ENCODE measurements at regions not wholly inside any gene's neighbourhood (a gene's known extent, or its start where the extent isn't known, plus 50 kb on each side); places are given as distances from the start of the nearest gene placed in this dataset.

DNA sequence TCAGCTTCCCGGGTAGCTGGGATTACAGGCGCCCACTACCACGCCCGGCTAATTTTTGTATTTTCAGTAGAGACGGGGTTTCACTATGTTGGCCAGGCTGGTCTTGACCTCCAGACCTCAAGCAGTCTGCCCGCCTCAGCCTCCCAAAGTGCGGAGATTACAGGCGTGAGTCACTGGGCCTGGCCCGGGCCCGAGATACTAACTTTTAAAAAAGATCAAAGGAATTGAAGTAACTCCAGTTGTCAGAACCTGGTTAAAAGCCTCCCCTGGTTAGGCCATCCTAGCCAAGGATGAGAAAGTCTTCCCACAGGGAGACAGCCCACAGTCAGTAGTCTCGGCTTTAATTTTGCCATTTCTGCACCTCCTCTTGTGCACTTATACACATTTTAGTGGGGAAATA lies 212.3 kb upstream of the MCTP2 start:
- no peak overlapping the region for H3K4me2 ChIP-seq (ENCODE audit: low read depth, low read length)
- no peak overlapping the region for H2AK9ac ChIP-seq (replicated peaks; ENCODE audit: low read depth, low read length, poor library complexity)
- H2AK5ac ChIP-seq (ENCODE audit: low read depth, low read length): no peak overlapping the region
- no peak overlapping the region for H3K14ac ChIP-seq (replicated peaks; ENCODE audit: low read depth, low read length)
- no peak overlapping the region for H2BK120ac ChIP-seq (ENCODE audit: low read depth, low read length)
- BruUV-seq (replicated peaks): no TSS peak
- H3K18ac ChIP-seq (ENCODE audit: low read depth, low read length): no peak overlapping the region
- intact Hi-C loops (cut with micrococcal nuclease): no loop called here
- H2BK5ac ChIP-seq (ENCODE audit: low read depth, low read length, poor library complexity, severe bottlenecking): no peak overlapping the region
- H4K5ac ChIP-seq (ENCODE audit: low read depth, low read length): no peak overlapping the region
- no peak overlapping the region for H3K4me3 ChIP-seq (ENCODE audit: insufficient read depth, low read depth, low read length)
- TF ChIP-seq SMC3 (IDR thresholded peaks at IDR 0.05; ENCODE audit: low read depth, low read length): no peak
- TF ChIP-seq MAZ (IDR thresholded peaks at IDR 0.05; ENCODE audit: borderline replicate concordance, low read depth, low read length): no peak
- no peak for TF ChIP-seq CHD1 (IDR thresholded peaks at IDR 0.05; ENCODE audit: low read depth, low read length)
- TF ChIP-seq NFE2L2 (IDR thresholded peaks at IDR 0.05; ENCODE audit: low read depth, low read length): no peak
- TF ChIP-seq ELK1 (IDR thresholded peaks at IDR 0.05; ENCODE audit: borderline replicate concordance, low read depth, low read length): no peak
- no peak for TF ChIP-seq RAD21 (IDR thresholded peaks at IDR 0.05; ENCODE audit: low read length)
- no peak for TF ChIP-seq RCOR1 (IDR thresholded peaks at IDR 0.05; ENCODE audit: insufficient replicate concordance, low read length)
- no peak for TF ChIP-seq RFX5 (IDR thresholded peaks at IDR 0.05; ENCODE audit: low read depth, low read length)
- TF ChIP-seq MXI1 (IDR thresholded peaks at IDR 0.05; ENCODE audit: borderline replicate concordance, low read depth, low read length): no peak
- TF ChIP-seq MAFK (IDR thresholded peaks at IDR 0.05; ENCODE audit: low read depth, low read length): no peak
- no peak for TF ChIP-seq CEBPB (IDR thresholded peaks at IDR 0.05; ENCODE audit: low read depth, low read length)
- TF ChIP-seq BHLHE40 (IDR thresholded peaks at IDR 0.05; ENCODE audit: low read depth, low read length): no peak
- TF ChIP-seq, protein P1, sequence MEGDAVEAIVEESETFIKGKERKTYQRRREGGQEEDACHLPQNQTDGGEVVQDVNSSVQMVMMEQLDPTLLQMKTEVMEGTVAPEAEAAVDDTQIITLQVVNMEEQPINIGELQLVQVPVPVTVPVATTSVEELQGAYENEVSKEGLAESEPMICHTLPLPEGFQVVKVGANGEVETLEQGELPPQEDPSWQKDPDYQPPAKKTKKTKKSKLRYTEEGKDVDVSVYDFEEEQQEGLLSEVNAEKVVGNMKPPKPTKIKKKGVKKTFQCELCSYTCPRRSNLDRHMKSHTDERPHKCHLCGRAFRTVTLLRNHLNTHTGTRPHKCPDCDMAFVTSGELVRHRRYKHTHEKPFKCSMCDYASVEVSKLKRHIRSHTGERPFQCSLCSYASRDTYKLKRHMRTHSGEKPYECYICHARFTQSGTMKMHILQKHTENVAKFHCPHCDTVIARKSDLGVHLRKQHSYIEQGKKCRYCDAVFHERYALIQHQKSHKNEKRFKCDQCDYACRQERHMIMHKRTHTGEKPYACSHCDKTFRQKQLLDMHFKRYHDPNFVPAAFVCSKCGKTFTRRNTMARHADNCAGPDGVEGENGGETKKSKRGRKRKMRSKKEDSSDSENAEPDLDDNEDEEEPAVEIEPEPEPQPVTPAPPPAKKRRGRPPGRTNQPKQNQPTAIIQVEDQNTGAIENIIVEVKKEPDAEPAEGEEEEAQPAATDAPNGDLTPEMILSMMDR (conservative IDR thresholded peaks at IDR 0.05; ENCODE audit: low read depth, low read length): no peak
- no peak for TF ChIP-seq POLR2A (IDR thresholded peaks at IDR 0.05; ENCODE audit: low read depth, low read length)
- no peak for TF ChIP-seq FOS (IDR thresholded peaks at IDR 0.05; ENCODE audit: low read depth, low read length)
- TF ChIP-seq, protein P2, sequence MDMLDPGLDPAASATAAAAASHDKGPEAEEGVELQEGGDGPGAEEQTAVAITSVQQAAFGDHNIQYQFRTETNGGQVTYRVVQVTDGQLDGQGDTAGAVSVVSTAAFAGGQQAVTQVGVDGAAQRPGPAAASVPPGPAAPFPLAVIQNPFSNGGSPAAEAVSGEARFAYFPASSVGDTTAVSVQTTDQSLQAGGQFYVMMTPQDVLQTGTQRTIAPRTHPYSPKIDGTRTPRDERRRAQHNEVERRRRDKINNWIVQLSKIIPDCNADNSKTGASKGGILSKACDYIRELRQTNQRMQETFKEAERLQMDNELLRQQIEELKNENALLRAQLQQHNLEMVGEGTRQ (IDR thresholded peaks at IDR 0.05; ENCODE audit: low read depth, low read length): no peak
- H3K9ac ChIP-seq (ENCODE audit: low read depth, low read length): no peak overlapping the region
- H3K4me1 ChIP-seq (ENCODE audit: control insufficient read depth, insufficient read depth, low read length): no peaks in the 10 kb centered on the region
- no peak overlapping the region for H3K27ac ChIP-seq (ENCODE audit: insufficient read depth, low read length)
- H3K9me1 ChIP-seq (ENCODE audit: insufficient read depth, low read length): no peaks in the 10 kb centered on the region
- ATAC-seq (ENCODE audit: low read depth) (no peak), DNase-seq (no peak)
- no peak overlapping the region for H4K91ac ChIP-seq (ENCODE audit: insufficient read depth, low read depth, low read length)
- 89% methylated on average over 4 of the region's 11 CpGs; no CpG with 5 or more reads in 1 of the 2 experiments for WGBS, 2 experiments (ENCODE audit: extremely low coverage in 2 of 2, insufficient read length in 1 of 2)
- in situ Hi-C loops (cut with MboI; ENCODE audit: low sequenced_read_pairs): no loop called here
- no peak overlapping the region for H2BK15ac ChIP-seq (ENCODE audit: low read depth, low read length)
- POLR2A ChIA-PET (ENCODE audit: unreplicated experiment): no interaction called here
- H3K56ac ChIP-seq (ENCODE audit: extremely low read depth, insufficient read depth, low read length): no peak overlapping the region
- no peaks in the 10 kb centered on the region for H4K20me1 ChIP-seq (ENCODE audit: insufficient read depth, low read length)
- no peak overlapping the region for H3K4ac ChIP-seq (ENCODE audit: low read depth, low read length)
- no peaks in the 10 kb centered on the region for H3K79me1 ChIP-seq (ENCODE audit: low read depth in 1 of 2, low read length in 2 of 2)
- H3K36me3 ChIP-seq (ENCODE audit: control insufficient read depth, insufficient read depth, low read length): no peaks in the 10 kb centered on the region
- dilution Hi-C loops (cut with HindIII; ENCODE audit: low sequenced_read_pairs, unreplicated experiment): no loop called here
- CTCF ChIA-PET: no interaction called here
- no peak overlapping the region for H2BK20ac ChIP-seq (ENCODE audit: low read depth, low read length)
- H4K8ac ChIP-seq (ENCODE audit: low read depth in 2 of 2, low read length in 2 of 2): no peak overlapping the region
- H3K27me3 ChIP-seq (ENCODE audit: control insufficient read depth, insufficient read depth, low read length): no peaks in the 10 kb centered on the region
- no peak overlapping the region for H2AFZ ChIP-seq (replicated peaks; ENCODE audit: low read length, poor library complexity)
- peaks cover 8% of the 10 kb centered on the region for H3K9me3 ChIP-seq (ENCODE audit: control insufficient read depth, insufficient read depth, low read length)
- no peak overlapping the region for H3K23ac ChIP-seq (ENCODE audit: low read depth, low read length)
